Vagina (tissue), 2 donors: ENCODE measurements at regions not wholly inside any gene's neighbourhood (a gene's known extent, or its start where the extent isn't known, plus 50 kb on each side); places are given as distances from the start of the nearest gene placed in this dataset.

ENCODE experiments used
- CTCF ChIP-seq, 3 experiments: fragments of 450-650 bp in 2 of 3; fragments of 200-600 bp in 1 of 3; sonication (generic) in 1 of 3; IDR thresholded peaks; one replicate each; pipeline ENCODE4 v1.5.1; 2017 to 2019; ENCODE audit warnings: antibody characterized with exemption in 3 of 3, mild to moderate bottlenecking in 2 of 3, moderate library complexity in 2 of 3
- POLR2A ChIP-seq, 2 donors: fragments of 450-650 bp; IDR thresholded peaks; one replicate each; pipeline ENCODE4 v1.6.1; 2017; ENCODE audit warnings: antibody characterized with exemption in 2 of 2, mild to moderate bottlenecking in 2 of 2, moderate library complexity in 2 of 2
- POLR2AphosphoS5 ChIP-seq, 2 donors: sonication (generic); formaldehyde crosslinking; IDR thresholded peaks; one replicate each; pipeline ENCODE4 v1.9.0; 2017; ENCODE audit warnings: antibody characterized with exemption in 2 of 2, mild to moderate bottlenecking in 2 of 2, low read depth in 1 of 2; ENCODE audit not compliant: insufficient read depth in 1 of 2

- no peak for TF ChIP-seq CTCF (IDR thresholded peaks at IDR 0.05)
- no peak for TF ChIP-seq POLR2A (IDR thresholded peaks at IDR 0.05)
- no peak for TF ChIP-seq POLR2AphosphoS5 (IDR thresholded peaks at IDR 0.05; ENCODE audit: insufficient read depth in 1 of 2, low read depth in 1 of 2)
Observed at GRCh38 chr7:94109556-94109955, 105.4 kb upstream of the BET1 start.
